ENCODE measurements at regions not wholly inside any gene's neighbourhood (a gene's known extent, or its start where the extent isn't known, plus 50 kb on each side); places are given as distances from the start of the nearest gene placed in this dataset.

DNA sequence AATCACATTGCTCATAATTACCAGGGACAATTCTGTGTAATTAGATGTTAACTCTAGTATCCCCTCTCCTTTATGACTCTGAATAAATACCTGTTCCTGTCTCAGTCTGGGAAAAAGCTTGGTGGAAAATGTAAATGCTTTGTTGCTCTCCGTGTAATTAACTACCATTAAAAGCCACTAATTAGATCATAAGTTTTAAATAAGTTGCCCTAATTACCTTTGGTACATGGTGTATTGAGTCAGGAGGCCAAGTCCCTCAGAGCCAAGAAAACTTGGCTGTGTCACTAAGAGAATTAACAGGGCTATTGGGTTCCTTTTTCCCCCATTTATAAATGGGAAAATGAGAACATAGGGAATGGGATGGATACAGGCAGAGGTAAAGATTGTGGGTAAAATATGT is 617.6 kb downstream of the TLR4 start:
- peak in 1 of 2 experiments; percentile 36 for DNase-seq

DNA sequence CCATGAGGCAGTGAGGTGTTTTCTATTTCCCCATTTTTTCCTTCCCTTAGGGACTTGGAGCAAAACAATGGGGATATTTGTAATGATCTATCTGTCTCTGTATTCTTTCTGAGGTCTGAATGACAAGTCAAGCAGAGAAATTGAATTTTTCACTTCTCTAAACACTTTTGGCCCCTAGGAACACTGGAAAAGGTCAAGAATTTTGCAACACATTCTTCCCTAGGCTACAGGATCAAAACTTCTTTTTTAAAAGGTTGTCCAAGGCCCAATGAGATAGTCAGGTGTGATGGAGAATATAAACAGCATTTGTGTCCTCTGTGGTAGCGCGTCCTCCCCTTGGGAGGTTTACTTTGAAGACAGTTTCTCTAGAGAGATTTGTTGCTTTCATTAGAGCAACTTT is 620.5 kb downstream of the TLR4 start:
- DNase-seq = no peak

DNA sequence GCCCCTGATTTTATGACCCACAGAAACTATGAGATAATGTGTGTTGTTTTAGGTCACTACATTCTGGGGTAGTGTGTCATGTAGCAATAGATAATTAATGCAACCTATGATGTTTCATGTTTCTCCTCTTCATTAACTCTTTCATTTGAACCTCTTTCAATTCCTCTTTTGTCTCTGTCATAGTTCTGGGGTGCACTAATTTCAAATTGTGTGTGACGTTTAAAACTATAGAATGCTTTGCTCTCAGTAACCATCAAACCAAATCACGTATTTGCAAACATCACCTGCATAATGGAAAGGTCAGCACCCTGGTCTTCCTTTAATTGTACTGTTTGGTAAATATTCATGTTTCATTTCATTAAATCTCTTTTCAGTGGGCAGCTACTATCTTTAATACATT is 621.6 kb downstream of the TLR4 start:
- DNase-seq = no peak

DNA sequence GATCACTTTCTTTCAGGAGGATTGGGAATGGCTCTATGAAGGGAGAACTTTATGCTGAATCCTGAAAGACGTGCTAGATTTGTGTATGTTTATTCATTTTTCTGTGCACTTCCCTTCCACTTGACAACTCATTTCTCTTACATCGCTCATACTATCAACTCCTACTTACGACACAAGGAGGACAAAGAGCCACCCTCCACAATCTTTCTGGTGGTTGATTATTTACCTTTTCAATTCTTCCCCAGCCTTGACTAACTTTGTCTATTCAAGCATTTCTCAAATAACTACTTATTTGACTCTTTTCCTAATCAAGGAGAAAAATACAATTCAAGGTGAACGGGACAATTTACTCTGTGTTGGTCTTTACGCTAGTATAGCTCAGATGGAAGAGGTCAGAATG is 622.1 kb downstream of the TLR4 start:
- DNase-seq = no peak

DNA sequence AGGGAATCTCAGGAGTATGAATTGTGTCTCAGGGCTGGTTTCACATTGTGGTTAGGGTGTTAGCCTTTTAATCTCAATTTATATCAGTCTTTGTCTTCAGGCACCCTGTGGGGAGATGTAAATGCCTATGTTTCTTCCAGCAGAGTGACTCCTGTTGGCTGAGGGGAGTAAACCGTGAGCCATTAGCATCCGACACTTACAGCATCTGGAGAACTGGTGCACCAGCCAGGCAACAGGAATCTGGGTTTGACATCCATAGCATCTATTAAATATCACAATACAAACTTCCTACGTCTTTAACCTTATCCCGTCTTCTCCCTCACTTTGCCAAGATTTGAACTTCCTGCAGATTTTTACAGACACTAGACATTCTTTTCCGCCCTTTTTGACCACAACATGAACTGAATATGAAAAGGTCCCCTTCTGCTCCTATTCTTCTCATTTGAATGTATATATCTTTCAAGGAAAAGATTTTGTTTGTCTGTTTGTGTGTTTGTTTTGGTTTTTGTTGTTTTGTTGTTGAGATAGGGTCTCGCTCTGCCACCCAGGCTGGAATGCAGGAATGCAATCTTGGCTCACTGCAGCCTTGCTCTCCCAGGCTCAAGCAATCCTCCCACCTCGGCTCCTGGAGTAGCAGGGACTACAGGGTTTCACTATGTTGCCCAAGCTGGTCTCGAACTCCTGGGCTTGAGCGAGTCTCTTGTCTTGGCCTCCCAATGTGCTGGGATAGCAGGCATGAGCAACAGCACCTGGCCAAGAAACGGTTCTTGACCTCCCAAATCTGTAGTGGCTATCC is 626.2 kb downstream of the TLR4 start:
- no peak for DNase-seq

DNA sequence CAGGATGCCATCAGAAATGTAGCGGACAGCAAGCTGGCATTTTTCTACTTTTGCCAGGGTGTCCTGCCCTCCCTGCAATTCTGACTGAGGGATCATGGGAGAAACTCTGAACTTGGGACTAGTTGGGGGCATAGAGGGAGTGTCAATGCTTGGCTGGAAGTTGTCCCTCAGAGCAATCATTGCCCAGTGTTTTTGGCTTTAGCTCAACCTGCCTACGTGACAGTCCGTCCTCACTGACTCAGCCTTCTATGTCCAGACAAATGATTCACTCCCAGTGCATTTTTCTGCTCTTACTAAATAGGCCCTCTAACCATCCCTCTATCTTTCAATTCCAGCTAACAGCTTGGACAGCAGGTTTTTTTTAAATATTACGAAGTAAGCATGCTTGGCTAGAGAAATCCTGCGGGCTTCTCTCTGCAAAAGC is 627.4 kb downstream of the TLR4 start:
- no peak for DNase-seq

DNA sequence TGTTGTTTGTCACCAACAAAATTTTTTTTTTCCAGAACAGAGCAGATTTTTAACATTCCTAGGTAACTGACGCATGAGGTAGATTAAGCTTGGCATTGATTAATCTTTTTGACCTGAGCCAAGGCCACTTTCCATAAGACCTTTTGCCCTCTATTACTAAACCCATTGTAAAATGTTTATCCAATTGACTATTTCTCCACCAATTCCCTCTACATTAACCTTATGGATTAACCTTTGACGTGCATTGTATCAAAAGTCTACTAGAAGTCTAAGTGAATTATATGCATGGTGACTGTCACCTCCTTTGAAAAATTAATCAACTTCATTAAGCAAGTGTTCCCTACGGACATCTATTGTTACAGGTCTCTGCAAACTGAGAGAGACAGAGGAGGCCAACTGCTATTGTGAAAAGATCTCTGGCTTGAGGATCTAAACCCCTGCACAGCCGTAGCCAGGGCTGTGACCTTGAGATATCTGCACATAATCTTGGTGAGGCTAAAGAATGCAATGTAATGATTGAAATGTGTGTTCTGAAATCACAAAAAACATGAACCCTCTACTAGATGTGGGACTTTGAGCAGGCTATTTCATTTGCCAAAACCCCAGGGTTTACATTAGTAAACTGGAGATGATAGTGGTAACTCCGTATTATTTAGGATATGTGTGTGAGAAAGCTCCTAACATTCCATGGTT is 632.2 kb downstream of the TLR4 start:
- DNase-seq = no peak

DNA sequence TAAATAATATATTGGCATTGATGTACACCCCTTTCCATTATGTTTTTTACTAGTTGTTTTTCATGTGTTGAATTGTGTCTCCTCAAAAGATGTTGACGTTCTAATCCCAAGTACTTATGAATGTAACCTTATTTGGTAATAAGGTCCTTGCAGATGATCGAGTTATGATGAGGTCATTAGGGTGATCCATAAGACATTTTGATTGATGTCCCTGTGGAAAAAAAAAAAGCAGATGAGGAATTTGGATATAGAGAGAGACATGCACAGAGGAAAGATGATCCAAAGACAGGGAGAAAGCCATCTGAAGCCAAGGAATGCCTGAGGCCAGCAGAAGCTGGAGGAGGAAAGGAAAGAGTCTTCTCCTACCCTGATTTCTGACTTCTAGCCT is 632.7 kb downstream of the TLR4 start:
- DNase-seq = no peak

DNA sequence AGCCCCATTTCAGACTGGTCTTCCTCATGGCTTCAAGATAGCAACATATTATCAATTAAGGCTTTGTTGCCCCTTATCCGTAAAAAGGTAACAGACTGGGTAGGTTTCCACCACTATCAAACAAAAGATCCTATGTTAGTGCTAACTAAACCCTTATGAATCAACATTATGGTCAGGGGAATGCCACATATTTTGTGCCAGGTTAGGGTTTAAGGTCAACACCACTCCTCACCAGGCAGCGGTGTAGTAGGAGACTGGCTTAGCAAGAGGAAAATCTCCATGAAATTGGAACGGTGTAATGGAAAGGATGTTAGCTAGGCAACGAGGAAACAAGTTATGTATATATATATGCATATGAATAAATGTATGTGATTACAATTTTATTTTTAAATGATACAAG is 655.8 kb downstream of the TLR4 start:
- DNase-seq = no peak

DNA sequence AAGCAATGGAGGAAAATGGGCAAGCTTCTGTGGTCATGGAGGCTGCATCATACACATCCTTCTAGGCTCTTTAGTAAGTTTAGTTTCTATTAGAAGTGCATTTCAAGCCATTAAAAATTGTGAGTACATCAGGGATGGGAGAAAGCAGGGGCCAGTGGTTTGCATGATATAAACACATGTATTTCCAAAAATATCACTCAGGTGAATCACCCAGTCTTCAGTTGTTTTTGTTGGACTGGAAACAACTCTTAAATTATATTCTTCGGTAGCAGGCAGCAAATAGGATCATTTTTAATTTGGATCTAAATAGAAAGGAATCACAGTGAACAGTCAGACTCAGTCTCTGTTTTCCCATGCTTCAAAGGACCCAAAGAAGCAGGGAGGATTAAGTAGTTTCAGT is 657.9 kb downstream of the TLR4 start:
- DNase-seq = no peak

DNA sequence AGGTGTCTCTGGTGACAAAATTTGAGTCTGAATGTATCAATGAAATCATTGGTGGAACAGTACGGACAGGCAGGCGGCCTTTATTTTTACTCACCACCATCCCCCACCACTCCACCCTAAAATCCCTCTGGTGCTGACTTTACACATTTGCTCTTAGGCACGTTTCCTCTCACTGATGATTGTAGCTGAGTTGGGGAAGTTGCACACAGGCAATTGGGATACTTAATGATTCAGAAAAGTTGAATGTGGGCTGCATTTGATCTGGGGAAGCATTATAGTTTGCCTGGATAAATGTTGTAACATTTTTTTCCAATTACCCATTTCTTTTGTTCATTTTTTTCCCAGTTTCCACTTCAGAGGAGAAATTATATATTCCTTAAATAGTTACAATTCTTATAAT is 658.4 kb downstream of the TLR4 start:
- DNase-seq = no peak

DNA sequence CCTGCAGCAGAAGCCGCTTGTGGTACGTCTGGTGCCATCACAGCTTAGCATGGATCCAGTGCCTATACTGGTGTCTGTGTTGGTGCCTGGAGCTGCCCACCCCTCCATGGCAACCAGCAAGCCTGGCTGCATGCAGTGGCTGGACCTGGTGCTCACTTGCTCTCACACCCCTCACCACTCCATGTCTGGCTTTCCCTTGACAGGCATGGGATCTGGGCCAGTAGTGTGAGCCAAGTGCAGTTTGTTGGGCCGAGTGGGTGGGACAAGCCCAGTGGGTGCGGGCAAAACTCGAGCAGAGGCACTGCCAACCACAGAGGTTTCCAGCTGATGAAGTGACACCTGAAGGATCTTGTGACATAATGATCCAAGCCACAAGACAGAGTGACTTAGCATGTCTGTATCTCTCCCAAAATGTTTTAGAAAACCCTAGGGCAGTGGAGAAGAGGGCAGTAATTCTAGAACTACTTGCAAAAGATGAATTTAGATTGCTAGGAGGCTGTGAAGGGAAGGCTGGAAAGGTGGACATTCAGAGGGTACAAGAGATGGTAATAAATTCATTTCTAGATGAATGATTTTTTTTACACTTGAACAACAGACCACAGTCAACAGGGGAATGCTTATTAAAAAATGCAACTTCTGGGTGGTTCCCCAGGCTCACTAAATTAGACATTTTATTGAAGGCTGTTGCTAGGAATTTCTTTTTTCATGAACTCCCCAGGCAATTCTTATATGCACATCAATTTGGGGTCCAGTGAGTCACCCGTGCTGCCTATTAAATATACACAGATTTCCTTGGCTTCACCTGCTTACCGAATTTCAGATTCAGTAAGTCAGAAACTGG is 660.3 kb downstream of the TLR4 start:
- no peak for DNase-seq

DNA sequence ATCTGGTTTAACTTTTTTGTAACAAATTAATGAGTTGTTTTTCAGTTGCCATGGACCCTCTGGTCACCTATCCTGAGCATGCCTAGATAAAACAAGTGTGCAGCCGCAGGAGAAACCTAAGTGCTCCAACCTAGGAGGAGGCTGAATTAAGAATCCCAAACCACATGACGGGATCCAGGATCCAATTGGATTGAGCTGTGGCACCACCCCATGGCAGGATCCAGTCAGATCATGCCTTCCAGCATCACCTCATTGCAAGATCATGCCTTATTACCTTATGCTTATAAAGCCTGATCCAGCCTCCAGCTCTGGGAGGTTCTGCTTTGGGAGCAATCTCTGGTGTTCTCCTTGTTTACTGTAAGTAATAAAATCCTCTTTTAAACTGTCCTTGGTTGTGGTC is 662.0 kb downstream of the TLR4 start:
- no peak for DNase-seq

DNA sequence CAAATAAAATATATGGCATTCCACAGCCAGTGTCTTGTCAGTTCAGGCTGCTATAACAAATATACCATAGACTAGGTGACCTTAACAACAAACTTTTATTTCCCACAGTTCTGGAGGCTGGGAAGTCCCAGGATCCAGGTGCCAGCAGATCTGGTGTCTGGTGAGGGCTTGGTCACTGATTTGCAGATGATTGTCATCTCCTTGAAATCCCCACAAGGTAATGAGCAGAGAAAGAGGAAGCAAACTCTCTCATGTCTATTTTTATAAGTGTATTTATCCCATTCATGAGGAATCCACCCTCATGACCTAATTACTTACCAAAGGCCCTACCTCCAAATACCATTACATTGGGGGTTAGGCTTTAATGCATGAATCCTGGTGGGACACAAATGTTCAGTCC is 663.2 kb downstream of the TLR4 start:
- no peak for DNase-seq

DNA sequence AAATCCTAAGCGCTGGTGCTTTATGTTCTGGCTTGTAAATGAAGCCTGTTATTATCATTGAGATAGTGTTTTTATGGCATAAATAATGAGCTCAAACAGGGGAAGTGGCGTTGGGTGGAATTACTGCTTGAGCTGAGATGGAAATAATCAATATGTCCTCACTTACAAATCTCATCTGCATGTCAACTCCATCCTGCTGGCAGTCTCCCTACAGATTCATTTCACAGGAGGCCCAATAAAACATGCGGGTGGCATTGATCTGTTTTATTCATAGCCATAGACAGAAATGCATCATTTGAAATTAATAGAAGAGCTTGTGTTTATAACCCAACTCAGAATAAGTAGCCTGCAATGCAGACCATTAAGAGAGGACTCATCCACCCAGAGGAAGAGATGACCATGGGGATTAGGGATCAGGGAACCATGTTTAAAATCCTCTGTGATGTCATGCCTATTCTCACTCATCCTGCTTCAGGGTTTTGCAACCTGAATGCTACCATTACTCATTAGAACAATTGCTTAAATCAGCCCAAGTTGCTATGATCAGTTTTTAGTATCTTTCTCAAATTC is 680.4 kb downstream of the TLR4 start:
- DNase-seq = no peak

DNA sequence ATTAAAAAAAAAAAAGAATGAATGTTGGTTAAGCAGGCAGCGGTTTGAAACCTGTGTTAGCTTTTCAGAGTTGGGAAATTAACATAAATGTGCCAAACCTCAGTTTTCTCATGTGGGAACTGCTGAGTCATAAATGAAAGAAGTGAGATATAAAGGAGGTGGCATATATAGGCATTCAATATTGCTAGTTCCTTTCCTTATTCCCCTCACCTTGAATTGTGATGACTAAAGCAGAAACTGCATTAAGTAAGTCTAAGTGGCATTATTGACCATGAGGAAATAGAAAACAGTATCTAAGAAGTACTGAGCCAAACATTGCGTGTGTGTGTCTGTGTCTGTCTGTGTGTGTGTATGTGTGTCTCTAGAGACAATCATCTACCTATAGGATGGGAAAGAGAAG is 691.2 kb downstream of the TLR4 start:
- no peak for DNase-seq

DNA sequence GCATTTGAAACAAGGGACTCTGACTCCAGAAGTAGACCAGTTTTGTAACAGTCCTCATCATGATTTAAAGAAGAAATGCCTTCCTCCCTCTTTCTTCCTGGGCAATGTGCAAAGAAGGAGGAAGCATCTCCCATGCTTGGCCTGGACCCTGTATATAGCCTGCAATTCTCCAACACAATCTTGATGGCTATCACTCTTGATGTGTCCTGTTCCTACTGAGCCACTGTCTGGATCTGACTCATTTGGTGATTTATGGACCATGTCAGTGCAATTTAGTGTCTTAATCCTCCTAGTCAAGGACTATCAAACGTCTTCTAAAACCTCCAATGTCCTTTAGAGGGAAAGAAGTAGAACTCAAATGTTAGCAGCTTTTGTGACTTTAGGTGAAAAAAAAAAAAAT is 697.3 kb downstream of the TLR4 start:
- DNase-seq = no peak

DNA sequence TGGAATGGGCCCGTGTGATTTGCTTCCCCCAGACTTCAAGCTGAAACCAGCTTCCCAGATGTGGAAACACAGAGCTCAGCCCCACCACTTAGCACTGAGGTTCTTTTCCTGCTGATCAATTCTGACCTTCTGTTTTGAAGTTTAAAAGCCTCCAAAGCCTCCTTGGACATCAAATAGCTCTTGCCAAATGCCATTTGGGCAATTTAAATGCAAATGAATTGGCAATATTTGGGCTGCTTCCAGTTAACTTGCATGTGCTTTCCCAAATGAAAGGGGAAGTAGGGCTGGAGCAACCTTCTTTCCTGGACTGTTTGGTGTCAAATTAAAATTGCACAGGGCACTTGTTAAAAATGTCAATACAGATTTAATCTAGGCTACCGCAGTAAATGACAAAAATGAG is 710.5 kb downstream of the TLR4 start:
- no peak for DNase-seq

DNA sequence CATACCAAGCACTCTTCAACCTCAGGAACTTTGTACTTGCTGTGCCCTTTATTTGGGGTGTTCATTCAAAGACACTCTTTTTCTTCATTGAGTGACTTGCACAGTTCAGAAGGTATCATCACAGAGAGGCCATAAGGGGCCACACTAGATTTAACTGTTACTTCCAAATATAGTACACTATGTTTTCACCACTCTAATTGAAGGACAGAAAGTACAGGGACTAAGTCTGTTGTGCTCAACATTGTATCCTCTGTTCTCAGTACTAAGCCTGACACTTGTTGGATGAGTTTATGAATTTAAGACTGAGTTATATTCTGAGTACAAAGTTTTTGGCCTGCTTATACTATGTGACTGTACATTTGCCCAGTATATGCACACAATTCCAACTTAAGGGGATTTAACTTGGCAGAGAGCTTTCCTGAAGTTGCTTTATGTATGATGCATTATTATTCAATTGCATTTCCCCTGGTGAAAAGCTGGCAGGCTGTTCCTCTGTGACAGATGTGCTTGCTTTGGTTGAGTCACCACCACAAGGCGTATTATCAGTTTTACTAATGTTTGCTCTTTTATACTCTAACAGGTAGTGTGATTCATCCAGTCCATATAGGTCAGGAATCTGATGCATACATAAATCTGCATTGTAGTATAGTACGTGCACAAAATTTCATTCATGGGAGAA is 714.8 kb downstream of the TLR4 start:
- DNase-seq = no peak

DNA sequence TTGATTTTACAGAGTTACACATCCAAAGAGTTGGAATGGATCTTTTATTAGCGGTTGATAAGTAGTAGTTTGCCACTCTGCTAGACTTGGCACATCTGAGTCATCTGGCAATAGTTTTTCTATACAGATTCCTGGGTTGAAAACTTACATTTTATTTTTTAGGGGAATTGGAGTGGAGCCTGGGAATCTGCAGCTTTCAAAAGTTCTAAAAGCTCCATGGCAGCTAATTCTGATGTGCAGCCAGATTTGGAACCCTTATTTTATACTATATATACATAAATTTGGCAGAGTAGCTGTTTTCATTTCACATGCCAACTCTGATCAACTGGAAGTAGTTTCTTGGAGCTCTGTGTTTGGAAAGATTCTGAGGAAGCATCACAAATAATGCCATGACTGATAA is 715.5 kb downstream of the TLR4 start:
- DNase-seq = no peak

DNA sequence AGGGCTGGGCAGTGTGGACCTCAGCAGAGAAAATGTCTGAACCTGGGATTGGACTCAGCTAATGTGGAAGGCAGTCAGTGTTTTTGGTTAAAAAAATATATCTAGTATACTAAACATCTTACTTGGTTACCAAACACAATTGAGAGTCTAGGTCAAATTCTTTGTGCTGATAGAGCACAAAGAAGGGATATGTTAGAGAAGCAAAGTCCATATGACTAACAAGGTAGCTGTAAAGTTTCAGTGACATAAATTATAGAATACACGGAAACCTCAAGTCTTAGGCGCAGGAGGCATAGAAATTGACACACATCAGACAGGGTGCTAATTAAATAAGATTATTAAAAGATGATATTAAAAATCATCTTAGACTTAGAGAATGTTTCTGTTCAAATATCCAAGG is 718.3 kb downstream of the TLR4 start:
- DNase-seq = no peak

DNA sequence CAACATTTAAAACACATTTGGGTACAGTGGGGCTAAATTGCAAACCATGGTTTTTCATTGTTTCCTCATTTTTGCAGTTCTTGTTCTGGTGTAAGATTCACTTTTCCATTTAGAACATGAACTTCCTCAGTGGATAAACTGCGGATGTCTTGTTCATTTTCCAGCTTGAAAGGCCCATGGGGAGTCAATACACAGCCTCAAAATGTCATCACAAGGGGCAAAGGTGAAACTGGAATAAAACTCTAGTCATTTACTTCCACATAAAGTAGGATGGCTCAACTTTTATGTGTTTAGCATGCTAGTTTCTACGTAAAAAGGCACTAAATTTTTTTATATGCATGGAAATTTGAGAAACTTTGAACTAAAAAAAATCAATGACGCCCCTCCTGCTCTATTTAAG is 718.8 kb downstream of the TLR4 start:
- DNase-seq = no peak

DNA sequence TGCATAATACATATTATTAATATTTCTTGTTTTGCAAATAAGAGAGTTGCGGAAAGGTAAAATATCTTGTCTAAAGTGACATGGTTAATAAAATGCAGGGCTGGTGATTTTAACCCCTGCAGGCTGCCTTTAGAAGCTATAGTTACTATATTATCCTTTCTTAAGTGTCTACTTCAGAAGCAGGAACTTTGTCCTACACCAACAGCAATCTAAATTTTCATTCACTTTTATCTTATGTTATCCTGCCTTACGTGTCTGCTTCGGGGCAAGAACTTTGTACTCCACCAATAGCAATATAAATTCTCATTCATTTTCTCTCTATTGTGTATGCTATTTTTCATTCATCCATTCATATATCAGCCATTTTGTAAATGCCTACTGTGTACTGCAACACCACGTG is 719.5 kb downstream of the TLR4 start:
- no peak for DNase-seq

Data from NCI-H1930 (cell line).